ENCODE measurements at regions not wholly inside any gene's neighbourhood (a gene's known extent, or its start where the extent isn't known, plus 50 kb on each side); places are given as distances from the start of the nearest gene placed in this dataset.
A peak's percentile ranks its signal among the peaks of the same experiment; 100 is the strongest.

DNA sequence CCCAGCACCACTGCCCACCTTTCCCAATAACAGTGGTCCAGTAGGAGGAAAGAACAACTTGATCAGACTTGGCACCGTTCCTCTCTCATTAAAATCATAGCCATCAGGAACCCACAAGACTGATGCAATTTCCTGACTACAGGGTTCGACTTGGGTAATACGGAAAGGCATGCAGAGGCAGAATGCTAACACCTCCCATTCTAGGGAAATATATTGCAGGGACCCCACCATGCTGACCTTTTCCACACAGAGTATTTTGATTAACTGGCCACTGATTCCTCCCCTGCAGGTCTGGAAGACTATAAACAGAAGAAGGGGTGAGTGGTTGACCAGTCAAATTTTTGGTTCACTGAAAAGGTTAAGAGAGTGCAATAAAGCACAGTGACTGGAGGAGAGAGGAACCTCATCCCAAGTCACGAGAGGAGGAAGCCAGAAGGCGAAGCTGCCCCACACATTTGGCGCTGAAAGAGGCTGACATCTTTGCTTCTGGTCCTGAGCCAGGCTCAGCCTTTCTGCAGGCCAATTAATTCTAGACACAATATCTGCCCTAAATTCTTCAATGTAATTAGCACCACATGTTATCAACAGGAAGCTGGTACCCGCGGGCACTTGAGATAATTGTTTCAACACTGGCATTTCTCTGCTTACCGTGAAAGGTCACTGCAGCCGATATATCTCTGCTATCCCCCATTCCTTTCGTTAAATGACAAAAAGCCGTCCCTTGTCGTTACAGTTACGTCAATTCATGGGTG lies 64.7 kb upstream of the SPOCK1 start:
- dilution Hi-C loops (cut with MboI; ENCODE audit: extremely low pct_ligation_motif_present, low sequenced_read_pairs), result no loop called here
- H3K4me2 ChIP-seq (ENCODE audit: insufficient read depth, low read length), result peak overlapping the region; percentile 74
- H3K79me2 ChIP-seq (ENCODE audit: control insufficient read depth, insufficient read depth, low read length), result no peaks in the 10 kb centered on the region
- H3K27ac ChIP-seq (ENCODE audit: insufficient read depth, low read depth, low read length), result peak overlapping the region; percentile 83
- no peaks in the 10 kb centered on the region for H3K36me3 ChIP-seq (ENCODE audit: control insufficient read depth in 2 of 2, extremely low read depth in 1 of 2, insufficient read depth in 2 of 2, low read length in 2 of 2)
- TF ChIP-seq POLR2AphosphoS5 (IDR thresholded peaks at IDR 0.05; ENCODE audit: insufficient read depth, low read depth, low read length) (peak; percentile 63), JUN (IDR thresholded peaks at IDR 0.05; ENCODE audit: borderline replicate concordance, insufficient read depth, insufficient read length, low read depth) (peak; percentile 16), FOS (IDR thresholded peaks at IDR 0.05; ENCODE audit: borderline replicate concordance, insufficient read depth, low read length) (peak; percentile 46), POLR2A (IDR thresholded peaks at IDR 0.05; ENCODE audit: low read depth, low read length) (no peak), EZH2 (IDR thresholded peaks at IDR 0.05; ENCODE audit: borderline replicate concordance, low read depth, low read length, severe bottlenecking) (no peak), MAX (IDR thresholded peaks at IDR 0.05; ENCODE audit: insufficient read depth, insufficient read length) (no peak), GATA2 (IDR thresholded peaks at IDR 0.05; ENCODE audit: insufficient read depth, insufficient read length, low read depth, low read length) (peak; percentile 42), MYC (IDR thresholded peaks at IDR 0.05; ENCODE audit: low read depth, low read length) (no peak)
- TF ChIP-seq, protein P1, sequence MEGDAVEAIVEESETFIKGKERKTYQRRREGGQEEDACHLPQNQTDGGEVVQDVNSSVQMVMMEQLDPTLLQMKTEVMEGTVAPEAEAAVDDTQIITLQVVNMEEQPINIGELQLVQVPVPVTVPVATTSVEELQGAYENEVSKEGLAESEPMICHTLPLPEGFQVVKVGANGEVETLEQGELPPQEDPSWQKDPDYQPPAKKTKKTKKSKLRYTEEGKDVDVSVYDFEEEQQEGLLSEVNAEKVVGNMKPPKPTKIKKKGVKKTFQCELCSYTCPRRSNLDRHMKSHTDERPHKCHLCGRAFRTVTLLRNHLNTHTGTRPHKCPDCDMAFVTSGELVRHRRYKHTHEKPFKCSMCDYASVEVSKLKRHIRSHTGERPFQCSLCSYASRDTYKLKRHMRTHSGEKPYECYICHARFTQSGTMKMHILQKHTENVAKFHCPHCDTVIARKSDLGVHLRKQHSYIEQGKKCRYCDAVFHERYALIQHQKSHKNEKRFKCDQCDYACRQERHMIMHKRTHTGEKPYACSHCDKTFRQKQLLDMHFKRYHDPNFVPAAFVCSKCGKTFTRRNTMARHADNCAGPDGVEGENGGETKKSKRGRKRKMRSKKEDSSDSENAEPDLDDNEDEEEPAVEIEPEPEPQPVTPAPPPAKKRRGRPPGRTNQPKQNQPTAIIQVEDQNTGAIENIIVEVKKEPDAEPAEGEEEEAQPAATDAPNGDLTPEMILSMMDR (IDR thresholded peaks at IDR 0.05; ENCODE audit: extremely low read depth in 1 of 2, insufficient read depth in 1 of 2, low read depth in 1 of 2, low read length in 2 of 2), result no peak
- peaks cover 40% of the 10 kb centered on the region for H3K4me1 ChIP-seq (ENCODE audit: control insufficient read depth, extremely low read depth, insufficient read depth, low read length)
- ChIA-PET POLR2A (no interaction called here), CTCF (interaction anchor here (0.5 kb wide), 1 partner anchor 187 kb away, joined by 3 read pairs; no protein-coding TSS in a partner anchor)
- no TSS peak for BruUV-seq (replicated peaks)
- H2AFZ ChIP-seq (ENCODE audit: low read depth, low read length), result peak overlapping the region; percentile 47
- no peaks in the 10 kb centered on the region for H4K20me1 ChIP-seq (replicated peaks; ENCODE audit: control insufficient read depth, extremely low read depth, insufficient read depth, low read length)
- no peaks in the 10 kb centered on the region for H3K9me3 ChIP-seq (replicated peaks; ENCODE audit: control insufficient read depth, insufficient read depth, low read length)
- peak overlapping the region in 1 of 3 experiments; percentile 0 for H3K4me3 ChIP-seq (replicated peaks in 1 of 3; ENCODE audit: insufficient read depth in 1 of 3, low read depth in 1 of 3, low read length in 3 of 3)
- H3K9me1 ChIP-seq (replicated peaks; ENCODE audit: control insufficient read depth, extremely low read depth, insufficient read depth, low read length), result no peaks in the 10 kb centered on the region
- peak; percentile 95 for DNase-seq (ENCODE audit: low read depth, low spot score)
- H3K9ac ChIP-seq (replicated peaks; ENCODE audit: extremely low read depth, insufficient read depth, low read length), result peak overlapping the region; percentile 33
- intact Hi-C loops (cut with micrococcal nuclease), result loop anchor here (1.0 to 5.0 kb wide), 5 partner anchors 12 to 242 kb away; partner anchors contain the start of genes HNRNPA0 and KLHL3
- peak; percentile 91 for FAIRE-seq
- H3K27me3 ChIP-seq (ENCODE audit: control insufficient read depth in 2 of 2, insufficient read depth in 2 of 2, low read length in 2 of 2), result no peaks in the 10 kb centered on the region

Measured in endothelial cell of umbilical vein (primary cell).